ENCODE measurements at regions not wholly inside any gene's neighbourhood (a gene's known extent, or its start where the extent isn't known, plus 50 kb on each side); places are given as distances from the start of the nearest gene placed in this dataset.
"Not testable (repeated sequence)": the region's sequence is repeated elsewhere in the genome, so short reads cannot be mapped to it uniquely, and the experiment has no call there.

GRCh38 chr9:85871008-85871407 is 69.9 kb upstream of the NAA35 start (continued):
- TF ChIP-seq E2F5 (CRISPR knock-in tag; IDR thresholded peaks at IDR 0.05), result no peak

- CTCF ChIA-PET, result interaction anchor here (1.2 to 1.5 kb wide), 2 partner anchors 47 to 330 kb away, joined by 4 to 5 read pairs; no protein-coding TSS in a partner anchor
- POLR2A ChIA-PET; H3K36me3 Mint-ChIP-seq; DNase-seq (ENCODE audit: low spot score); H3K9me3 Mint-ChIP-seq; H3K27me3 Mint-ChIP-seq (ENCODE audit: low read depth); ATAC-seq; H3K4me3 Mint-ChIP-seq: not testable (repeated sequence)
- Mint-ChIP-seq H3K27ac (peak overlapping the region; percentile 81; the same call in 1 of the 2 replicates), H3K4me1 (peaks cover 15% of the 10 kb centered on the region)
Observed at GRCh38 chr9:85871683-85872082, 69.3 kb upstream of the NAA35 start.

- Mint-ChIP-seq H3K4me1 (peaks cover 15% of the 10 kb centered on the region), H3K9me3 (no peaks in the 10 kb centered on the region), H3K27me3 (ENCODE audit: low read depth) (no peaks in the 10 kb centered on the region), H3K36me3 (no peaks in the 10 kb centered on the region), H3K4me3 (no peak overlapping the region), H3K27ac (no peak overlapping the region)
- no peak for DNase-seq (ENCODE audit: low spot score)
- ChIA-PET CTCF (no interaction called here), POLR2A (no interaction called here)
- no peak for ATAC-seq
- TF ChIP-seq FOXJ3 (CRISPR knock-in tag; IDR thresholded peaks at IDR 0.05; ENCODE audit: borderline replicate concordance), result no peak
- TF ChIP-seq MYBL2 (CRISPR knock-in tag; IDR thresholded peaks at IDR 0.05), result no peak
- TF ChIP-seq NFE2L1 (CRISPR knock-in tag; IDR thresholded peaks at IDR 0.05), result no peak
- TF ChIP-seq ZNF317 (CRISPR knock-in tag; IDR thresholded peaks at IDR 0.05; ENCODE audit: borderline replicate concordance, low read depth), result no peak
- TF ChIP-seq USF1 (CRISPR knock-in tag; IDR thresholded peaks at IDR 0.05), result no peak
- TF ChIP-seq E2F5 (CRISPR knock-in tag; IDR thresholded peaks at IDR 0.05), result no peak
- TF ChIP-seq ZNF121 (CRISPR knock-in tag; IDR thresholded peaks at IDR 0.05), result no peak
- no peak for TF ChIP-seq ATF6 (CRISPR knock-in tag; IDR thresholded peaks at IDR 0.05)
- TF ChIP-seq CDX4 (CRISPR knock-in tag; IDR thresholded peaks at IDR 0.05; ENCODE audit: borderline replicate concordance), result no peak
Observed at GRCh38 chr9:85872463-85872862, 68.5 kb upstream of the NAA35 start.

GRCh38 chr9:85876628-85877027 is 64.3 kb upstream of the NAA35 start:
- Mint-ChIP-seq H3K27ac (no peak overlapping the region), H3K27me3 (ENCODE audit: low read depth) (no peaks in the 10 kb centered on the region; the same call in none of the 2 replicates), H3K9me3 (peaks cover 15% of the 10 kb centered on the region), H3K36me3 (peaks cover 15% of the 10 kb centered on the region), H3K4me1 (peaks cover 40% of the 10 kb centered on the region), H3K4me3 (no peak overlapping the region)
- POLR2A ChIA-PET, result interaction anchor here (0.8 kb wide), 1 partner anchor 9 kb away, joined by 8 read pairs; no protein-coding TSS in a partner anchor
- CTCF ChIA-PET, result interaction anchor here (1.0 kb wide), 1 partner anchor 52 kb away, joined by 3 read pairs; no protein-coding TSS in a partner anchor
- ATAC-seq, result no peak
- no peak for DNase-seq (ENCODE audit: low spot score)
- TF ChIP-seq FOXP4 (CRISPR knock-in tag; IDR thresholded peaks at IDR 0.05) (no peak), CTCF (IDR thresholded peaks at IDR 0.05) (no peak), ZBTB43 (CRISPR knock-in tag; IDR thresholded peaks at IDR 0.05) (no peak), ATF1 (CRISPR knock-in tag; IDR thresholded peaks at IDR 0.05) (no peak), ELF4 (CRISPR knock-in tag; IDR thresholded peaks at IDR 0.05; ENCODE audit: low read depth) (no peak), ZNF512 (CRISPR knock-in tag; IDR thresholded peaks at IDR 0.05; ENCODE audit: borderline replicate concordance) (no peak), HMGA2 (CRISPR knock-in tag; IDR thresholded peaks at IDR 0.05) (no peak), ESRRA (CRISPR knock-in tag; IDR thresholded peaks at IDR 0.05; ENCODE audit: borderline replicate concordance) (no peak)
